COLO668 (cell line): ENCODE measurements at regions not wholly inside any gene's neighbourhood (a gene's known extent, or its start where the extent isn't known, plus 50 kb on each side); places are given as distances from the start of the nearest gene placed in this dataset.
A peak's percentile ranks its signal among the peaks of the same experiment; 100 is the strongest.

Experiments
- DNase-seq: peaks from one replicate; lab custom pipeline; 2025; ENCODE audit not compliant: unreplicated experiment; lab: John Stamatoyannopoulos, UW

DNA sequence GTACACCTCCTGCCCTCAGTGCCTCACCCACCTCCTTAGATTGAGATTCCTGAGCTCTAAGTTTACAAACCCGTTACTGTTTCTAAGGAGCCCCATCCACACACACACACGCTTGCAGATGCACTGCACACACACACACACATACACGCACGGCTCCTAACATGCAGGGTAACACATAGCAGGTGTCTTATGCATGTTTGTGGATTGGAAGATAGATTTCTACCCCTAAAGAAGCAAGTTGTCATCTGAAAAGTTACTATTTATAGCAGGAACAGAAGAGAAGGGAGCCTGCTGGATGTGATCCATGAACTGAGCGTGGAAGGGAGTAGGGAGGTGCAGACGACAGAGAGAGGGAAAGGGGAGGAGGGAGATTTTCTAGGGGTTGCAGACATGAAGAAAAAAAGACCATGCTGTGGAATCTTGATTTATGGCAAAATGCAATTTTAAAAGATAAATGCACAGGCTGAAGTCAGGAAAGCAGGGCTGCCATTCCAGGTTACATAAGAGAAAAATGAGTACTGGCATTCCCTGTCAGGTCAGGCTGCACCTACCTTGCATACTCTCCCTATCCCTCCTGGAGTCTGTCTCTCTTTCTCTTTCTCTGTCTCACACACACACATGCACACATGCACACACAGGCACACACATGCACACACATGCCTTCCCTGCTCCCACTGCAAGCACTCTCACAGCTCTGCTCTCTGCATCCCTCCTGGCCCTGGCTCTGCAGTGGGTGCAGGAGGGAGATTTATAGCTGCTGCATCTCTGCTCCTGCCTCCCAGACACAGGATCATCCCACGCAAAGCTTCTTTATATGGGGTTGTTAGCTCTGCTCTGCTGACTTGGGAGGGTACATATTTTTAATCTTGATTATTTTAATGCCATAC, 192.6 kb upstream of the MYT1L start:
- DNase-seq, result no peak

DNA sequence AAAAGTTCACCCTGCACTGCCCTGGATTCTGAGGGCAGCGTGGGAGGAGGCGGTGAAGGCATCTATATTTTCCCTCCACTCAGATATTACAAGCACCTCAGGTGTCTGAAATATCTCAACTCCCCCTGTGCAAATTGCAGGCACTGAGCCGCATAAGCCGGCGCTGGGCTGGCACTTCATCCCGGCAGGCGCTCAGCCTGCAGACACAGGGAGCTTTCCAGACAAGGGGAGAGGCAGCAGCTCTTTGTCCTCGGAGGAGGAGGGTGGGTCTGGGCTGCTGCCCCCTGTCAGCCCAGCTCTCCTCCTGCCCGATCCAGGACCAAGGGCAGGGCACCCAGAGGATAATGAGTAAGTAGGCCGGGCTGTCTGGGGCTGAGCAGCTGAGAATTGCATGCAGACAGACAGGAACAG, 189.3 kb upstream of the MYT1L start:
- no peak for DNase-seq

DNA sequence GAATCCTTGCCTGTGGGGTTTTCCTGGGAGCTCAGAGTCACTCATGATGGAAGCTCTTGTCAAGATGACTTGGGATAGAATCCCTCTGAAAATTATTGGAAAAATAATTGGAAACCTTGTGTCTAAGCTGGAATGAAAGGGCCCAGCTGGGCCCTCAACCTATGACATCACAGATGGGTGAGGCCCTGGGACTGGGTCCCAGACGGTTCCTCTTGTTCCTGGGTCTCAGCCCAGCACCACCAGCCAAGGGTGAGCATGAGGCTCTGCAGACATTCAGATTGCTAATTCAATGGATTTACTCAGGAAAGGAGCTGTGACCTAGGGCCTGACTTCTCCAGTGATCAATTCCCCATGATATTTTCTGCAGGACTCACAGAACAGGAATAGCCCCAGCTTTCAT, 188.3 kb upstream of the MYT1L start:
- no peak for DNase-seq

DNA sequence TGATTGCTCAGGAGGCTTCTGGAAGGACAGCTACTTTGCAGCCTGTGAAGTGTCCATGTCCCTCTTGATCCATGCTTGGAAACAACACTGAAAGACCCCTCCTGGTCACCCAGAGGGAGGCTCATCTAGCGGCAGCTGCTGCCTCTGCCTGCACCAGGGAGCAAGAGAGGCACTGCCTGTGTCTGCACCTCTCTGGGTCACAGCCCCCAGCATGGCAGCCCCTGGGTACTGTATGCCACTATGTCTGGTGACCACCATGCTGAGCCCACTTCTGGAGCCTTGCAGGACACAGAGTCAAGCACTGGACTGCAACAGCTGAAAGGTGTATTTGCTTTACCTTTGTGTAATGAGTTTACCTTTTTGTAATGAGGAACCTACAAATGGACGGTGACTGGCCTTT, 186.3 kb upstream of the MYT1L start:
- no peak for DNase-seq

DNA sequence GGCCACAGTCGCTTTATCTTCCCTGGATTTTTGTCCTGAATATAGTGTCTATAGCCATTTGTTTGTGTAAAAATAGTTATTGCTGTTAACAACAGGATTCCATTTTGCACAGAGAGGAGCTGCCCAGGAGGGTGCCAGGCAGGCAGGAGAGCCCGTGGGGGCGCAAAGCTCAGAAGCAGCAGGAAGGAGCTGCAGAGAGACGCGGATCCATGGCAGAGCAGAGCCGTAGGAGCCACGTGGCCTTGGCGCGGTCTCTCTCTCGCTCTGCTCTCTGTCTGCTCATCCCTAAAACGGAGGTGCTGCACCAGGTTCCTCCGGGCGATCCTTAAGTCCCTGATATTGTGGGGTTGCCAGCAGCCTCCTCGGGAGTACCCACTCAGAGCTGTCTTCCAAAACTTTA, 185.3 kb upstream of the MYT1L start:
- DNase-seq, result no peak

DNA sequence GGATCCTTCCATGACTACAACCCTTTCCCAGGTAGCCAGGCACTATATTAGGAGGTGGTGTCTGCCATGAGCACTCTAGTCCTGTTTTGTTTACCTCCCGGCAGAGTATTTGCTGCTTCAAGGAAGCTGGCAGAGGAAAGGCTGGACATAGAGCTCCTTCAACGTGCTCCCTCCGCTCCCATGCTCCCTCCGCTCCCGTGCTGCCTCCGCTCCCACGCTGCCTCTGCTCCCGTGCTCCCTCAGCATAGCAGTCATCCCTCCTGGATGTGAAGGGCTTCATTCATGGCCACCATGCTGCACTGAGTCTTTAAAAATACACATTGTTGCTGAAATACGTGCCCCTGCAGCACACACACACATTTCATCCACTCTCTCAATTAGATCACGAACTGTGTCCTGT, 181.9 kb upstream of the MYT1L start:
- no peak for DNase-seq

DNA sequence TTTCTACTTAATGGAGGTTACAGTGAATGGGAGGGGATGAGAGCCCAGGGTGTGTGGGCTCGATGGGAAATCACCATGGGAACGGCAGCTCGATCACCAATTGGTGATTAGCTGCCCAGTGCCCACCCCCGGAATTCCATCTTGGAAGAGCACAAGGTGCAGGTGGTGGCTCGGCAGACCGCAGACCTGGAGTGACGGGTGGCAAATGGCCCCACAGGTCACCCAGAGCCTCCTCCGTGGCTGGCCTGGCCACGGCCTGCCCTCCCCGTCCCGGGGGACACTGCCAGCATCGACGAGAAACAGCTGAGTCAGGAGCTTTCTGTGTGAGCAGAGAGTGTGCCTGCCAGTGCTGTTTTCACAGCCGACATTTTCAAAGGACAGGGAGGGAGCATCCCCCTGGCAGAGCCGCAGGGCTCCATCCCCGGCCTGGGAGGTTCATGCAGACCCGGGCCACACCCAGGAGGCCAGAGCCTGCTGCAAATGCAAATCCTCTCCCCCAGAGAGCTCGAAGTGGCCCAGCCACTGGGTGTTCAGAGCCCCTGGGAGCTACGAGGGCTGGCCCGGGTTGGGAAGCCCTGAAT, 176.4 kb upstream of the MYT1L start:
- DNase-seq, result no peak

DNA sequence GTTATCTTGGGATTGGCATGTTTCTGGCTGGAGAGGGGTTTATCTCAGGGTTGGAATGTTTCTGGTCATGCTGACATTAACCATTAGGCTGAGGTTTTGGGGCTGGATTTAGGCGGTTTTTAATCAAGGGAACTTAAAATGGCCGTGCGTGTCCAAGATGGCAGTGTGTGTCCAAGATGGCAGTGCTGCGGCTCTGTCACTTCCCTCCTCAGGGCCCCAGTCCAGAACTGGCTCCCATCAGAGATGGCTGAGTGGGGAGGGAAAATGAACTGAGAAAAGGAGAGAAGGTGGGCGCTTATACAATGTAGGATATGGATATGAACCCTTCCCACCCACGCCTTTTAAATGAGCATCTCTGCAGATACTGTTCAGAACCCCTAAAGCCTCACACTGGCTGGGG, 175.5 kb upstream of the MYT1L start:
- no peak for DNase-seq

DNA sequence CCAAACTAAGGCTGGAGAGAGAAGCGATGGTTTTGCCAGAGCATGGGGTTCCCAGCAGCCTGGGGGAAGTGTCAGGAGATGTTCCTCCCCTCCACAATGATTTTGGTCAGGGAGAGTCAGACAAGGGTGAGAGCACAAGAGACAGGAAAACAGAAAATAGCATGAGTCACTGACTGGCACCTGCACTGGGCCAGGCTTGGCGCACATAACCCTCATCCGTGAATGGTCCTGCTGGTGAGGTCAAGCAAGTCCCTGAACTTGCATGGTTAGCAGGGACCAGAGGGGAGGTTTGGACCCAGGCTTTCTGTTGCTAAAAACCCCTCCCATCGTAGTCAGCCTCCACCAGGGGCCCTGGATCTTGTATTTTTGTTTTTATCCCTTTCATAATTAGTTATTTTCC, 174.5 kb upstream of the MYT1L start:
- DNase-seq, result no peak

DNA sequence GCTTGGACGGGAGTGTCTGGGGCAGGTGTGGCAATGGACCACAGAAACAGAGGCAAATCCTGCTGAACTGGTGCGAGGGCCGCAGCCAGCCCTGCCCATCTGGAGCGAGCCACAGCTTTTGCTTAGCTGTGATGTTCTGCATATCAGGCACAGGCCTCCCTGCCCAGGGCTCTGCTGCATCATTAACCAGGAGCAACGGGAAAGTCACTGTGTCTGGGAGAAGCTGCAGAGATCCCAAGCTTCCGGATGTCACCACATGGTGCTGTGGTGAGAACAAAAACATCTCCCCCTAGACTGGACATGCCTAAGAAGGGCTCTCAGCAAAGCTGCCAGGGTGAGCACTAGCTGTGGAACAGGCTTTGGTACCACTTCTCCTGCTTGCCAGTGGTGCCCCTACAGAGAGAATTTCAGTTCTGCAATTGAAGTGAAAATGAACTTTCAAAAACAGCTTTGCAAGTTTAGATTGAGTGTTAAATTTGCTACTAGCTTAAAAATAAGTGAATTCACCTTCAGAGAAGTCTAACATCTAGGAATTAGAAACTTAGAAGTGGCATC, 172.9 kb upstream of the MYT1L start:
- DNase-seq, result no peak

DNA sequence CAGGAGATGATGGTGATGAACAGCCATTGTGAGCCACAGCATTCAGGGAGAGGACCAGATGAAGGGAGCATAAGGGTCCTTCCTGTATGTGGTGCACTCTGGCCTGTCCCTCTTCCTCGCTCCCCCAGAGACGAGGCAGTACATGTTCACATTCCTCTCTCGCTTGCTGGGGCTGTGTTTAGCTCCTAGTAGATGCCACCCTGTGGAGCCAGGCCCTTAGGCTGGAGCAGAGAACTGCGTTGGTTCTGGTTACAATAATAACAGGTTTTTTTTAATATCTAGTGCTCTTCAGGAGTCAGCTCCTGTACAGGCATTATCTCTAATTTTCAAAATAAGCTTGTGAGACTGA, 171.1 kb upstream of the MYT1L start:
- no peak for DNase-seq

DNA sequence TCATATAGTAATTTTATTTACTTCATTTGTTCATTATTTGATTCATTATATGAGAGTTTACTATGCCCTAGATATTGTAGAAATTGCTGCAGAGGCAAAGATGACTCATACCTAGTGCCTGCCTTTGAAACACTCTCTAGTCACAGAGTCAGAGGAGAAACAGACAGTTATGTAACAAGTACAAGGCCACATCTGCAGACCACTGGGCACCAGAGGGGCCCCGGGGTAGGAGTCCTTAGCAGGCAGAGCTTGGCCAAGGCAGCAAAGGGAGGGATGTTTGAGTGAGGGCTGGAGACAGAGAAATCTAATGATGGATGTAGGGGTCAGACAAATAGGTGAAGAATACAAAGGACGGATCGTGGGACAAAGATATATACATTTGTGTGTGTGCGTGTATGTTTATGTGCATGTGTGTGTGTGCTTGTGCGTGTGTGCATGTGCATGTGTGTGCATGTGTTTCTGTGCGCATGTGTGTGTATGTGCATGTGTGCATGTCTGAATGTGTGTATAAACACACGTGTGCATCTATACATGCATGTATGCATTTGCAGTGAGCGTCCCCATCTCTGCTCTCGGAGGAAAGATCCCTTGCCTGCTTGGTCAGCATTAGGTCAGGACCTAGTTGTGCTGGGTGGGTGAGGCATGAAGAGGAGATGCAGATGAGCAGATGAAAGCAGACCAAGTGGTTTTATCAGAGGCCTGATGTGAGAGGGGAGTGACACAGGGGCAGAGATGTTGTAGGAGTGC, 170.6 kb upstream of the MYT1L start:
- DNase-seq, result no peak

DNA sequence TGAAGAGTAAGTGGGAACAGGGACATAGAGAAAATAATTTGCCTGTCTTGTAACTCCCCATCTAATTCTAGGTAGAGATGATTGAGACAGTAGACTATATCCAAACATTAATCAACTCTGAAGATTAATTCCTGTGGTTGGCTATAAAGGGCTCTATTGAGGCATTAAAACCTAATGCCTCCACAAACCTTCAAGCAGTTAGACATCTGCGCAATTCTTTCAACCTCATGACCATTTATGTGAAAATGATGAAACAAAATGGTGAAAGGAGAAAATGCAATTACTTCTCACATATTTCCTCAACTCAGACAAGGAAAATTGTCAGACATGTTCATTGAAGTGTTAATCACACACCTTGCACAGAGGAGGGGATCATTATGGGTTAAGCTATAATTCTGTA, 164.5 kb upstream of the MYT1L start:
- DNase-seq, result no peak

DNA sequence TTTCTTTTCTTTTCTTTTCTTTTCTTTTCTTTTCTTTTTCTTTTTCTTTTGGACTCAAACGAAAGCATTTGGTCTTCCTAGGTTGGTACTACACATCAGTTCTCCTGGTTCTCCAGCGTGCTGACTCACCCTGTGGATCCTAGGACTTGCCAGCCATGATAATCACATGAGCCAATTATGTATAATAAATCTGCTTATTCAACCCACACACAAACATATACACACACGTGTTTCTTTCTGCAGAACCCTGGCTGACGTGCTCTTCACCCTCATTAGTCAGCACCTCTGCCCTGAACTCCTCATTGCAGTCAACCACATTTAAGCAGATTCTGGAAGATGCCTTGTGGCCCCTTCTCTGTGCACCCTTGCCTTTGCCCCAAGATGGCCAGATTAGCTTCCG, 162.4 kb upstream of the MYT1L start:
- no peak for DNase-seq

DNA sequence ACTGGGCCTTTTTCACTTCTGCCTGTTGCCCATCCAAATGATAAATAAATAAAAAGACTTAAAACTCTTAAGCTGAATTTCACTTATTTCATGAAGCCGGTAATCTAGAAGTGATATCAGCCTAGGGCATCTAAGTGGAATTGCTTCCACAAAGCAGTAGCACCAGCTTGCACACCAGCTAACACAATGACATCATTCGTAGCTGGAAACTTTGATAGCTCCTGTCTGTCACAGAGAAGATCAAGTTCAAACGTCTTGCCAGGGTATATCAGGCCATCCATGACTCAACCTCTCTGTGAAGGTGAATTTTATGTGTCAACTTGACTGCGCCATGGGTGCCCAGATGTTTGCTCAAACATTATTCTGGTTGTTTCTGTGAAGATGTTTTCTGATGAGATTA, 161.7 kb upstream of the MYT1L start:
- DNase-seq, result no peak

DNA sequence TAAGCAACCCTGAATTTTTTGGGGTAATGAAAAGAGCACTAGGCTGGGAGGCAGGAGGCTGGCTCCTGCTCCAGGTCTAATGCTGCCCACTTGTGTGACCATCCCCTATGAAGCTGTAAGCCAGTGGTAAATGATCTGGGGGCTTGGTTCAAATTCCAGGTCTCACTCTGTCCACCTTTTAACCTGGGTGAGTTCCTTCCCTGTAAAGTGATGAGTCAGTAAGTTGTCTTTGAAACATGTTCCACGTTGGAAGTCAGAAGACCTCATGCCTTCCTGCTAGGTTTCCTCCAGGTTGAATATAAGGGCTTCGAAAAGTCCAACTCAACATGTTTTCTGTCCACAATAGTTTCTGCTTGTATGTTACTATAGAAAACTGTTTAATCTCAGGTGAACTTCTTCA, 160.9 kb upstream of the MYT1L start:
- DNase-seq, result no peak

DNA sequence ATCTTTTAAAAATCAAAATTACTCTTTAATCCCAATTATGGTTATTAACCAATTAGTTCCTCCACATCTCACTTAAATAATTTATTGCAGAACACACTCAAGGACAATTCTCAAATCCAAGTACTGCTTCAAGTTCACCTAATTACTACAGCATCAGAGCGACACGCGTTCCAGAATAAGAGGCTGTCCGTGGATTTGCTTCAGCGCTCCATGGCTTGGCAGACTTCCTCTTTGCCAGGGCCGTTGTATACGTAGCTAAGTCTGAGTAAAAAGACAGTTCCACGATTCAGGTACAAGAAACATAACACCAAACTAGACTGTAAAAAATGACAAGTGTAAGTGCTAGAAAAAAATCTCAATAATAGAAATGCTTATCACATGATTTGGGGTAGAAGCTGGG, 153.2 kb upstream of the MYT1L start:
- no peak for DNase-seq

DNA sequence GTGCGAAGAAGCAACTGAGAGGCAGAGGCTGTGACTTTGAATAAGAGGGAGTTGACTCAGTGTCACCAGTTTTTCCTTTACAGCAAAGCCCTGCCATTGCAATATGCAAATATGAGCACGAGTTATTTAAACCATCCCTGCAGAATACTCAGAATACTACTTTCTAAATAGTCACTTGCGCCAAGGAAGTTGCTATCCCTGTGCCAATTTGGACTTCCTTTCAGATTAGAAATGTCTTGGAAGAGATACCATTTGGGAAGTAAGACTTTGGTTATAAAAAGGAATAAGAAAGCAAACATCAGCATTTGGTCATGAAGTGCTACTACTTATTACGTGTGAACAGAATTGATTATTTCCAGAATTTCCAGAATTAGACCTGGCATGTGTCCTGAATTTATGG, 151.8 kb upstream of the MYT1L start:
- DNase-seq, result no peak

DNA sequence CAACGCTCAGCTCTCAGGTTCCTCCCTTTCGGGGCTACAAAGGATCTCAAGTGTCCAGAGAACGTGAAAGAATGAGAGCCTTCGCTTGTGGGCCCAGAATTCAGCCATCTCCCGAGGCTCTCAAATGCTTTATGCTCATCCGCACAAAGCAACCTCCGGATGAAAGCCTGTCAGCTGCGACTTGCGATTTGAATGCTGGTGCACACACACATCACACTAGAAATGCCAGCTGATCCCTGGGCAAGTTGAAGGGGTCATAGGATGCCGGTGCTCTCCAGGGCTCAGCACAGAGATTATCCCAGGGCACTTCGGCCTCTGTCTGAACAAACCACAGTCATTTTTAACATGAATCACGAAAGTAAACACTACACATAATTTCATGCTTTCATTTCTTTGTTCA, 141.8 kb upstream of the MYT1L start:
- no peak for DNase-seq

DNA sequence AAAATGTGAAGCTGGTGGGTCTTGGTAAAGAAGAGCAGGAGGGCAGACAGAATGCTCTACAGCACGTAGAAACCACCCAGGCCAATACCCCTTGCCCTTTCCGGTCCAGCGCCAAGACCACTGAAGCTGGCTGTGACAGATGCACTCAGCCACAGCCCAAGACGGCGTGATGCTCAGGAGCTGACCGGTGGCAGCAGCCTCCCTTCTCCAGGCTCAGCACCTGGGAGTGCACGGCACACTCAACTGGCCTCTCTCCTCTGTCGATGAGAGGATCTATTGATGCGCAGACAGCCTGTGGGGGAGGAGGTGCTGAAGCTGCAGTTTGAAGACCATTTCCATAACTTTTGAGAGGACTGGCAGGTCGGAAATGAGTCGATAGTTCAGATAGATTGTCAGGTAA, 141.0 kb upstream of the MYT1L start:
- no peak for DNase-seq

DNA sequence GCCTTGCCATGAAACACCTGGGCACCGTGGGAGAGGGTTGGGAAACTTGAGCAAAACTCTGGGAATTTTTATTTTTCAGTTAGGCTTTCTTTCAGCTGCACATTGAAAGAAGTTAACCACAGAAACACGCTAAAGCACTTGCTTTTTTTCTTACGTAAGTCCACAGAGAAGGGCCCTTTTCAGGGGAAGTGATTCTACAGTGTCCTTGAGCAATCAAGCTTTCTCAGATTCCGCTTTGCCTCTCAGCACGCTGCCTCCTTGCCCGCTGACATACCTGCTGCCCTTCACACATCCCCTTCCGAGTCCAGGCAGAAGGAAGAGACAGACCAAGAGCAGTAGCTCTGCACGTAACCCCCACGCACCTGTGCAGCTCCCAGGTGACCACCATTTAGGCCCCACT, 135.5 kb upstream of the MYT1L start:
- no peak for DNase-seq

DNA sequence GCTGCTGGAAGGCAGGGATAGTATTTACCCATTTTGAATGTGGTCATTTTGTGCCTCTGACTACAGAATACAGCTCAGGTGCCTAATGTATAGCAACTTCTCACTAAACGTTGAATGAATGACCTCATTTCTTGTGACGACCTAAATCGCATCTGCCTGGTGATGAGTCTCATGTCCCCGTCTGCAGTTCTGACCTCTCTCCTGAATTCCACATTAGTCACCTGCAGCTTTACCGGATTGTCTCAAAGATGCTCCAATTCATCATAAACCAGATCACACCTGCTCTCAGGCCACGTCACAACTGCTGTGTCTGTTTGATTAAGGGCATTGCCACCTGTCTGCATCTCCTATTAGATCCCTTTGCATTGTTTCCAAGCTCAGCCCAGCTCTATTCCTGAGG, 133.6 kb upstream of the MYT1L start:
- DNase-seq, result peak; percentile 30
